ENCODE measurements at regions not wholly inside any gene's neighbourhood (a gene's known extent, or its start where the extent isn't known, plus 50 kb on each side); places are given as distances from the start of the nearest gene placed in this dataset.

- TF ChIP-seq CTCF (IDR thresholded peaks at IDR 0.05; ENCODE audit: borderline replicate concordance, extremely low read depth, insufficient read depth), result no peak
- DNase-seq, result no peak
- Histone ChIP-seq H3K9ac (ENCODE audit: low read length in 3 of 3) (no peak overlapping the region), H3K36me3 (ENCODE audit: control insufficient read depth in 2 of 3, insufficient read depth in 3 of 3, low read length in 3 of 3) (no peaks in the 10 kb centered on the region), H3K27me3 (ENCODE audit: control insufficient read depth, insufficient read depth, low read length) (no peaks in the 10 kb centered on the region), H3K4me3 (ENCODE audit: low read length in 3 of 3) (no peak overlapping the region), H3K4me1 (ENCODE audit: control insufficient read depth in 2 of 3, insufficient read depth in 2 of 3, low read depth in 1 of 3, low read length in 3 of 3) (no peaks in the 10 kb centered on the region), H3K9me3 (ENCODE audit: control insufficient read depth in 2 of 3, insufficient read depth in 1 of 3, low read length in 3 of 3) (no peaks in the 10 kb centered on the region), H3K27ac (ENCODE audit: low read depth in 2 of 2, low read length in 2 of 2) (no peak overlapping the region)
- intact Hi-C loops (cut with DNase I), result no loop called here
- FAIRE-seq, result no peak
These were observed 443.2 kb upstream of the FGF16 start for GRCh38 chrX:77003956-77004355.

GRCh38 chrX:77009691-77010090 is 437.5 kb upstream of the FGF16 start:
- DNase-seq, result no peak

GRCh38 chrX:77014377-77015372 is 432.5 kb upstream of the FGF16 start:
- intact Hi-C loops (cut with DNase I), result no loop called here
- Histone ChIP-seq H3K9me3 (ENCODE audit: control insufficient read depth in 2 of 3, insufficient read depth in 1 of 3, low read length in 3 of 3) (no peaks in the 10 kb centered on the region), H3K9ac (ENCODE audit: low read length in 3 of 3) (no peak overlapping the region), H3K4me3 (ENCODE audit: low read length in 3 of 3) (peak overlapping the region in 1 of 3 donors; percentile 30), H3K27me3 (ENCODE audit: control insufficient read depth, insufficient read depth, low read length) (no peaks in the 10 kb centered on the region), H3K27ac (ENCODE audit: low read depth in 2 of 2, low read length in 2 of 2) (no peak overlapping the region), H3K36me3 (ENCODE audit: control insufficient read depth in 2 of 3, insufficient read depth in 3 of 3, low read length in 3 of 3) (no peaks in the 10 kb centered on the region), H3K4me1 (ENCODE audit: control insufficient read depth in 2 of 3, insufficient read depth in 2 of 3, low read depth in 1 of 3, low read length in 3 of 3) (no peaks in the 10 kb centered on the region)
- no peak for TF ChIP-seq CTCF (IDR thresholded peaks at IDR 0.05; ENCODE audit: borderline replicate concordance, extremely low read depth, insufficient read depth)
- FAIRE-seq (no peak), DNase-seq (peak in 4 of 5 donors; percentile 40 to 74 (median 56))

More at GRCh38 chrX:77009691-77010090, 437.5 kb upstream of the FGF16 start:
- Histone ChIP-seq H3K4me1 (ENCODE audit: control insufficient read depth in 2 of 3, insufficient read depth in 2 of 3, low read depth in 1 of 3, low read length in 3 of 3) (no peaks in the 10 kb centered on the region), H3K4me3 (ENCODE audit: low read length in 3 of 3) (no peak overlapping the region), H3K36me3 (ENCODE audit: control insufficient read depth in 2 of 3, insufficient read depth in 3 of 3, low read length in 3 of 3) (no peaks in the 10 kb centered on the region), H3K27me3 (ENCODE audit: control insufficient read depth, insufficient read depth, low read length) (no peaks in the 10 kb centered on the region), H3K27ac (ENCODE audit: low read depth in 2 of 2, low read length in 2 of 2) (no peak overlapping the region), H3K9ac (ENCODE audit: low read length in 3 of 3) (no peak overlapping the region), H3K9me3 (ENCODE audit: control insufficient read depth in 2 of 3, insufficient read depth in 1 of 3, low read length in 3 of 3) (no peaks in the 10 kb centered on the region)
- no peak for FAIRE-seq
- TF ChIP-seq CTCF (IDR thresholded peaks at IDR 0.05; ENCODE audit: borderline replicate concordance, extremely low read depth, insufficient read depth), result no peak
- intact Hi-C loops (cut with DNase I), result no loop called here

Data from kidney (tissue), 13 donors.